ENCODE measurements at regions not wholly inside any gene's neighbourhood (a gene's known extent, or its start where the extent isn't known, plus 50 kb on each side); places are given as distances from the start of the nearest gene placed in this dataset.

- H3K4me3 ChIP-seq (ENCODE audit: low read depth, low read length), result no peak overlapping the region
- peak; percentile 44 for DNase-seq (ENCODE audit: low read depth)
- TF ChIP-seq CTCF (IDR thresholded peaks at IDR 0.05; ENCODE audit: insufficient read depth, low read depth, low read length), result no peak
Observed at GRCh38 chr22:19663821-19664355, 50.4 kb upstream of the SEPTIN5 start.

GRCh38 chr22:19664406-19664805 lies 49.9 kb upstream of the SEPTIN5 start:
- no peak for DNase-seq (ENCODE audit: low read depth)
- no peak for TF ChIP-seq CTCF (IDR thresholded peaks at IDR 0.05; ENCODE audit: insufficient read depth, low read depth, low read length)

More at GRCh38 chr22:19664406-19664805, 49.9 kb upstream of the SEPTIN5 start:
- H3K4me3 ChIP-seq (ENCODE audit: low read depth, low read length), result no peak overlapping the region
